ENCODE measurements at regions not wholly inside any gene's neighbourhood (a gene's known extent, or its start where the extent isn't known, plus 50 kb on each side); places are given as distances from the start of the nearest gene placed in this dataset.

GRCh38 chr1:194028002-194028401, 841.6 kb upstream of the B3GALT2 start:
- no peak for TF ChIP-seq TAF1 (IDR thresholded peaks at IDR 0.05; ENCODE audit: borderline replicate concordance, insufficient read depth, low read length)
- TF ChIP-seq FOXP2 (optimal IDR thresholded peaks at IDR 0.05; ENCODE audit: borderline replicate concordance, extremely low read depth, extremely low read length, insufficient read depth): no peak
- no peak for TF ChIP-seq SIN3A (IDR thresholded peaks at IDR 0.05; ENCODE audit: borderline replicate concordance, insufficient read depth, low read length)
- no peak for TF ChIP-seq POLR2AphosphoS5 (IDR thresholded peaks at IDR 0.05; ENCODE audit: low read depth, low read length)
- no peak for TF ChIP-seq REST (IDR thresholded peaks at IDR 0.05; ENCODE audit: insufficient read depth in 1 of 2, low read depth in 2 of 2, low read length in 2 of 2)

GRCh38 chr1:194026422-194026821, 840.0 kb upstream of the B3GALT2 start:
- TF ChIP-seq REST (IDR thresholded peaks at IDR 0.05; ENCODE audit: insufficient read depth in 1 of 2, low read depth in 2 of 2, low read length in 2 of 2) (no peak), POLR2AphosphoS5 (IDR thresholded peaks at IDR 0.05; ENCODE audit: low read depth, low read length) (no peak), TAF1 (IDR thresholded peaks at IDR 0.05; ENCODE audit: borderline replicate concordance, insufficient read depth, low read length) (no peak), FOXP2 (optimal IDR thresholded peaks at IDR 0.05; ENCODE audit: borderline replicate concordance, extremely low read depth, extremely low read length, insufficient read depth) (no peak), SIN3A (IDR thresholded peaks at IDR 0.05; ENCODE audit: borderline replicate concordance, insufficient read depth, low read length) (no peak)

GRCh38 chr1:194024659-194025058, 838.2 kb upstream of the B3GALT2 start:
- no peak for TF ChIP-seq REST (IDR thresholded peaks at IDR 0.05; ENCODE audit: insufficient read depth in 1 of 2, low read depth in 2 of 2, low read length in 2 of 2)
- no peak for TF ChIP-seq FOXP2 (optimal IDR thresholded peaks at IDR 0.05; ENCODE audit: borderline replicate concordance, extremely low read depth, extremely low read length, insufficient read depth)
- TF ChIP-seq POLR2AphosphoS5 (IDR thresholded peaks at IDR 0.05; ENCODE audit: low read depth, low read length): no peak
- no peak for TF ChIP-seq TAF1 (IDR thresholded peaks at IDR 0.05; ENCODE audit: borderline replicate concordance, insufficient read depth, low read length)
- TF ChIP-seq SIN3A (IDR thresholded peaks at IDR 0.05; ENCODE audit: borderline replicate concordance, insufficient read depth, low read length): no peak

- TF ChIP-seq POLR2AphosphoS5 (IDR thresholded peaks at IDR 0.05; ENCODE audit: low read depth, low read length) (no peak), TAF1 (IDR thresholded peaks at IDR 0.05; ENCODE audit: borderline replicate concordance, insufficient read depth, low read length) (no peak)
These were observed 827.6 kb upstream of the B3GALT2 start for GRCh38 chr1:194014014-194014413.

- no peak for TF ChIP-seq SIN3A (IDR thresholded peaks at IDR 0.05; ENCODE audit: borderline replicate concordance, insufficient read depth, low read length)
- TF ChIP-seq TAF1 (IDR thresholded peaks at IDR 0.05; ENCODE audit: borderline replicate concordance, insufficient read depth, low read length): no peak
- no peak for TF ChIP-seq REST (IDR thresholded peaks at IDR 0.05; ENCODE audit: insufficient read depth in 1 of 2, low read depth in 2 of 2, low read length in 2 of 2)
- TF ChIP-seq FOXP2 (optimal IDR thresholded peaks at IDR 0.05; ENCODE audit: borderline replicate concordance, extremely low read depth, extremely low read length, insufficient read depth): no peak
These were observed 827.1 kb upstream of the B3GALT2 start for GRCh38 chr1:194013561-194013960.
